ENCODE measurements at regions not wholly inside any gene's neighbourhood (a gene's known extent, or its start where the extent isn't known, plus 50 kb on each side); places are given as distances from the start of the nearest gene placed in this dataset.

- TF ChIP-seq ATF2 (IDR thresholded peaks at IDR 0.05; ENCODE audit: low read length) = no peak
- no peak for TF ChIP-seq CBX5 (IDR thresholded peaks at IDR 0.05; ENCODE audit: low read depth, low read length)
- TF ChIP-seq BRCA1 (IDR thresholded peaks at IDR 0.05; ENCODE audit: low read depth, low read length) = no peak
- no peak for TF ChIP-seq EP300 (IDR thresholded peaks at IDR 0.05; ENCODE audit: borderline replicate concordance in 1 of 2, low read depth in 2 of 2, low read length in 2 of 2)
- no peak for TF ChIP-seq NANOG (IDR thresholded peaks at IDR 0.05; ENCODE audit: insufficient read depth, low read depth, low read length, poor library complexity, severe bottlenecking)
- no peak for TF ChIP-seq NRF1 (IDR thresholded peaks at IDR 0.05; ENCODE audit: low read depth, low read length)
Observed at GRCh38 chr2:6294791-6295190, 570.9 kb downstream of the CMPK2 start (continued).

Measured in H1 (cell line).